OCI-LY3 (cell line): ENCODE measurements at regions not wholly inside any gene's neighbourhood (a gene's known extent, or its start where the extent isn't known, plus 50 kb on each side); places are given as distances from the start of the nearest gene placed in this dataset.

Source experiments
- H2AFZ ChIP-seq: fragments of 200-600, 300-600 bp; shearing (Covaris generic); 2 replicates; pipeline ENCODE4 v1.6.0; 2014; ENCODE audit warnings: antibody characterized with exemption, low read depth, low read length
- H3K27ac ChIP-seq: fragments of 200-600, 300-600 bp; sonication (generic); 2 replicates; pipeline ENCODE4 v1.5.1; 2014; ENCODE audit warnings: mild to moderate bottlenecking, low read length, moderate library complexity, mixed read lengths
- H3K27me3 ChIP-seq: fragments of 200-600, 300-600 bp; sonication (generic); 2 replicates; pipeline ENCODE4 v1.6.1; 2014; ENCODE audit warnings: low read depth, low read length, mixed read lengths
- H3K36me3 ChIP-seq: fragments of 200-600, 300-600 bp; sonication (generic); replicated peaks from 2 replicates; pipeline ENCODE3; 2014; ENCODE audit warnings: low read depth, low read length, mixed read lengths
- H3K4me1 ChIP-seq: fragments of 300-600, 200-600 bp; sonication (generic); 2 replicates; pipeline ENCODE4 v1.6.1; 2014; ENCODE audit warnings: low read length, mixed read lengths
- H3K4me2 ChIP-seq: fragments of 200-600, 300-600 bp; sonication (generic); 2 replicates; pipeline ENCODE4 v1.6.1; 2014; ENCODE audit warnings: low read length, mixed read lengths
- H3K4me3 ChIP-seq: fragments of 300-600, 200-600 bp; sonication (generic); 2 replicates; pipeline ENCODE4 v1.5.1; 2014; ENCODE audit warnings: antibody characterized with exemption, mild to moderate bottlenecking, low read length, moderate library complexity
- H3K79me2 ChIP-seq: fragments of 300-600, 200-600 bp; shearing (Covaris generic); 2 replicates; pipeline ENCODE4 v1.6.1; 2014; ENCODE audit warnings: mild to moderate bottlenecking, low read length, mixed read lengths
- H3K9ac ChIP-seq: fragments of 300-600, 200-600 bp; shearing (Covaris generic); 2 replicates; pipeline ENCODE4 v1.6.0; 2014; ENCODE audit warnings: mild to moderate bottlenecking, low read length, moderate library complexity
- H3K9me3 ChIP-seq: fragments of 200-600, 300-600 bp; shearing (Covaris generic); 2 replicates; pipeline ENCODE4 v1.6.1; 2014; ENCODE audit warnings: low read length, mixed read lengths; ENCODE audit not compliant: insufficient read depth
- H4K20me1 ChIP-seq: fragments of 200-600, 300-600 bp; sonication (generic); 2 replicates; pipeline ENCODE4 v1.6.1; 2016; ENCODE audit warnings: low read length, mixed read lengths; ENCODE audit not compliant: insufficient read depth
- CTCF ChIP-seq: fragments of 200-600, 300-600 bp; sonication (generic); IDR thresholded peaks from 2 replicates; pipeline ENCODE4 v1.5.1; 2014; ENCODE audit warnings: antibody characterized with exemption, low read length, low read depth
- EZH2phosphoT487 ChIP-seq: fragments of 200-600 bp; shearing (Covaris generic); IDR thresholded peaks from 2 replicates; pipeline ENCODE4 v1.6.1; 2018; ENCODE audit warnings: antibody characterized with exemption, mixed run types, low read depth

DNA sequence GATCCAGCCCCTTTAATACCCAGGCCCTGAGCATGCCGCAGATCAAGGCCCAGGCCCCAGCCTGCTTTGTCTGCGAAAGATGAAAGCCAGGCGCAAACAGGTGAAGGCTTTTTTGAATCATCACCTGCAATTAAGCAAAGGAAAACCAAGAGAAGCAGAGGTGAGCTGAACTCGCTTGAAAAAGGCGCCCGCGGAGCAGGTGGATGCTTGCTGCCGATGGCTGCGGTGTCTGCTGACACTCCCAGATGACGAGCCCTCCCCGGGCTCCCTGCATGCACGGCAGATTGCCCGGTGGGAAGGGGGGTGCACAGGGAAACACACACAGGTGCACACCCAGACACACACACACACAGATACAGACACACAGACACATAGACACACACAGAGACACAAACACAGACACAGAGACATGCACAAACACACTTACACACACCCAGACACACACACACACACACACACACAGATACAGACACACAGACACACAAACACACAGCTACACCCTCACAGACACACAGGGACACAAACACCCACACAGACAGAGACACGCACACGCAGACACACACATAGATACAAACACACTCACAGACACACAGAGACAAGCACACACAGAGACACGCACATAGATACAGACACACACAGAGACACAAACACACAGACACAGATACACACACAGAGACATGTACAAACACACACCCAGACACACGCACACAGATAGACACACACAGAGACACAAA is 142.6 kb upstream of the RNF32 start:
- Histone ChIP-seq H3K27ac (no peak overlapping the region), H2AFZ (no peak overlapping the region), H3K79me2 (no peaks in the 10 kb centered on the region), H3K9me3 (0 out of 2 replicates have a peak, but pooled peaks cover 5% of the 10 kb centered on the region), H3K4me3 (no peak overlapping the region), H3K4me2 (no peak overlapping the region), H3K4me1 (no peaks in the 10 kb centered on the region), H3K27me3 (peaks cover 15% of the 10 kb centered on the region), H3K36me3 (no peaks in the 10 kb centered on the region), H4K20me1 (no peaks in the 10 kb centered on the region), H3K9ac (no peak overlapping the region)
- TF ChIP-seq CTCF, result no peak

DNA sequence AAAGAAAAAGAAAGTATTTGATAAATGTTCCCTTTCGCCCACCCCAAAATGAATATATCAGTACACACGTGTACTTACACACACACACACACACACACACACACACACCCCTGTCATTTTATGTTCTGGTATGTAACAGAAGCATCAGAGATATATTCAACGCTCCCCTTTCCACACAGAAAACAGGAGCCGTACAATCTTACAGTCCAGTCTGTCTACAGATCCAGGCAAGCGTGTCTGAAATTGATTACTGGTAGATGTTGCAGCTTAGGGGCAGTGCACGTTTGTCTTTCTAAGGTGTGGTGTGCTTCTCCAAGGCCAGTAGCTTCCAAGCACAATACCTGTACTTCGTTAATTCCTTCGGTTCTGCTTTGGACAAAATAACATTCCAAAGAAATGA is 143.7 kb upstream of the RNF32 start:
- H3K27ac ChIP-seq, result no peak overlapping the region
- H3K4me2 ChIP-seq, result no peak overlapping the region
- no peak for TF ChIP-seq EZH2phosphoT487
- TF ChIP-seq CTCF, result no peak
- no peaks in the 10 kb centered on the region for H4K20me1 ChIP-seq
- no peaks in the 10 kb centered on the region for H3K36me3 ChIP-seq
- no peak overlapping the region for H3K4me3 ChIP-seq
- H3K9ac ChIP-seq, result no peak overlapping the region
- no peaks in the 10 kb centered on the region for H3K79me2 ChIP-seq
- H3K4me1 ChIP-seq, result no peaks in the 10 kb centered on the region
- peaks cover 19% of the 10 kb centered on the region for H3K27me3 ChIP-seq
- no peak overlapping the region for H2AFZ ChIP-seq
- 0 out of 2 replicates have a peak, but pooled peaks cover 5% of the 10 kb centered on the region for H3K9me3 ChIP-seq

DNA sequence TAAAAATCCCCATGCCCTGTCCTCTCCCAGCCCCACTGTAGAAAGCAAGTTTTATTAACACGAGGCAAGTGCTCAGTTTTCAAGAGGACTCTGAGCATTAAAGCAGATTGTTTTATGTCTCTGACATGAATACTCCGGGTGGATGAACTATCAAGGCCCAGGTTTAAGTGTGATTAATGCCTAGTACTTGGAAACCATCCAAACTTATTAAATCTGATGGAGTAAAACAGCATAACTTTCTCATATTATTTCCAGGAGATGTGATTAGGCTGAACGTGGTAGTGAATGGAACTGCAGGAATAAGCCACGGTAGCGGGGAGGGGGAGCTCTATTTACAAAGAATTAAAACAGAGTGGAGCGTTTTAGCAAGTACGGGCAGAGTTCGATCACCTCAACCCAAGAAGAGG is 144.2 kb upstream of the RNF32 start:
- Histone ChIP-seq H2AFZ (no peak overlapping the region), H4K20me1 (no peaks in the 10 kb centered on the region), H3K27me3 (peaks cover 19% of the 10 kb centered on the region), H3K9ac (no peak overlapping the region), H3K4me1 (no peaks in the 10 kb centered on the region), H3K79me2 (no peaks in the 10 kb centered on the region), H3K9me3 (0 out of 2 replicates have a peak, but pooled peaks cover 5% of the 10 kb centered on the region), H3K27ac (no peak overlapping the region), H3K4me2 (no peak overlapping the region), H3K4me3 (no peak overlapping the region), H3K36me3 (no peaks in the 10 kb centered on the region)
- no peak for TF ChIP-seq CTCF

DNA sequence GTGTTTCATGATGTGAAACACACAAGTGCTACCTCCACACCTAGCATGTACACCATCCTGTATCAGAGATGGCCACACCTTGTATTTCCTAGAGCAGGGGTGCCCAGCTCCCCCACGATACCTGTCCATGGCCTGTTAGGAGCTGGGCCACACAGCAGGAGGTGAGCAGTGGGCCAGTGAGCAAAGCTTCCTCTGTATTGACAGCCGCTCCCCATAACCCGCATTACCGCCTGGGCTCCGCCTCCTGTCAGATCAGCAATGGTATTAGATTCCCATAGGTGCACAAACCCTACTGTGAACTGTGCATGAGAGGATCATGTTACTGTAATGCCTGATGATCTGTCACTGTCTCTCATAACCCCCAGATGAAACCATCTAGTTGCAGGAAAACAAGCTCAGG is 145.6 kb upstream of the RNF32 start:
- no peaks in the 10 kb centered on the region for H3K4me1 ChIP-seq
- H4K20me1 ChIP-seq, result no peaks in the 10 kb centered on the region
- no peak overlapping the region for H2AFZ ChIP-seq
- no peaks in the 10 kb centered on the region for H3K79me2 ChIP-seq
- no peak overlapping the region for H3K4me3 ChIP-seq
- no peak overlapping the region for H3K27ac ChIP-seq
- no peak overlapping the region for H3K9ac ChIP-seq
- TF ChIP-seq EZH2phosphoT487 (no peak), CTCF (no peak)
- H3K27me3 ChIP-seq, result peaks cover 13% of the 10 kb centered on the region
- no peaks in the 10 kb centered on the region for H3K36me3 ChIP-seq
- no peak overlapping the region for H3K4me2 ChIP-seq
- H3K9me3 ChIP-seq, result 0 out of 2 replicates have a peak, but pooled peaks cover 5% of the 10 kb centered on the region
